ENCODE measurements at regions not wholly inside any gene's neighbourhood (a gene's known extent, or its start where the extent isn't known, plus 50 kb on each side); places are given as distances from the start of the nearest gene placed in this dataset.
"Not testable (repeated sequence)": the region's sequence is repeated elsewhere in the genome, so short reads cannot be mapped to it uniquely, and the experiment has no call there.

DNA sequence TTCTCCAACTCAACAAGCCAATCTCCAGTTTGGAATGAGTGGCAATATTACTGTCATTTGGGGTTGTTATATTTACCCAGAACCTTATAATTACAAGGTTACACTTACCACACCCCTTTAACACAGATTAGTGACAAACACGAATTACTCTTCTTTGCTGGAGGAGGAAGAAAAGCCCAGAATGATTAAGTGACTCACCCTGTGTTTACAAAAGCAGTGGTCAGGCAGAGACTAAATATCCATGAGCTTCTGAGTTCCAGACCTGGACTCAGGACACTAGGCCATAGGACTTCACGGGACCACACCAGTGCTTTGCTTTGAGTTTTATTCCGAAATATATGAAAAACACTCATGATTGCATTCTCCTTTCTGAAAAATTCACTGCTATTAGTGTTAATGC, 370.8 kb downstream of the TLE1 start:
- Histone ChIP-seq H3K4me3 (no peak overlapping the region), H3K4me1 (replicated peaks in 1 of 2) (no peaks in the 10 kb centered on the region), H3K27ac (no peak overlapping the region)
- in situ Hi-C loops (cut with MboI; ENCODE audit: low pct_unique_long_range_greater_than_20kb in 2 of 9, low sequenced_read_pairs in 9 of 9, unreplicated experiment in 9 of 9), result no loop called here
- 0 to 100% (median 70%) methylated on average over 1 to 2 of the region's 3 CpGs; no CpG with 5 or more reads in 1 of the 10 experiments for WGBS, 10 experiments
- peak in 1 of 8 experiments; percentile 84 for ATAC-seq (replicated peaks in 6 of 8)

GRCh38 chr9:81317939-81318338, 371.4 kb downstream of the TLE1 start:
- no peak overlapping the region for H3K27ac ChIP-seq
- ATAC-seq (replicated peaks in 6 of 8), result peak in 4 of 8 experiments; percentile 36 to 94 (median 40)
- no peak overlapping the region for H3K4me3 ChIP-seq
- in situ Hi-C loops (cut with MboI; ENCODE audit: low pct_unique_long_range_greater_than_20kb in 2 of 9, low sequenced_read_pairs in 9 of 9, unreplicated experiment in 9 of 9), result no loop called here
- H3K4me1 ChIP-seq (replicated peaks in 1 of 2), result no peaks in the 10 kb centered on the region
- 16 to 100% (median 63%) methylated on average over 1 to 6 of the region's 7 CpGs for WGBS, 10 experiments

DNA sequence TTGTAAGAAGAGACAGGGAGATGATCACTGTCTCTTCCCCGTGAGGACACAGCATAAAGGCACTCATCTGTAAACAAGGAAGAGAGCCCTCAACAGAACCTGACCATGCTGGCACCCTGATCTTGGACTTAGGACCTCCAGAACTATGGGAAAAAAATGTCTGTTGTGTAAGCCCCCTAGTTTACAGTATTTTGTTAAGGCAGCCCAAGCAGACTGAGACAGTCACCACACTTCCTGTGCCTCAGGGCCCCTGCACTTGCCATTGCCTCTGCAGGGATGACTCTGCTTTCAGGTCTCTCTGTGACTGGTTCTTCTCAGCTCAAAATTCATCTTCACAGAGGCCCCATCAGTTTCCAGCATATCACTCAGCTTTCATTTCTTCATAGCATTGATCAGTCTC, 372.1 kb downstream of the TLE1 start:
- WGBS, 10 experiments, result 43 to 100% (median 80%) methylated on average over 1 of the region's 1 CpG; no CpG with 5 or more reads in 5 of the 10 experiments
- no peaks in the 10 kb centered on the region for H3K4me1 ChIP-seq (replicated peaks in 1 of 2)
- ATAC-seq (replicated peaks in 6 of 8), result no peak
- in situ Hi-C loops (cut with MboI; ENCODE audit: low pct_unique_long_range_greater_than_20kb in 2 of 9, low sequenced_read_pairs in 9 of 9, unreplicated experiment in 9 of 9), result no loop called here
- H3K4me3 ChIP-seq, result no peak overlapping the region
- H3K27ac ChIP-seq, result no peak overlapping the region

- Histone ChIP-seq H3K4me1 (replicated peaks in 1 of 2) (no peaks in the 10 kb centered on the region), H3K4me3 (no peak overlapping the region), H3K27ac (no peak overlapping the region)
- 20 to 100% (median 68%) methylated on average over 1 to 3 of the region's 3 CpGs; no CpG with 5 or more reads in 2 of the 10 experiments for WGBS, 10 experiments
- no peak for ATAC-seq (replicated peaks in 6 of 8)
- in situ Hi-C loops (cut with MboI; ENCODE audit: low pct_unique_long_range_greater_than_20kb in 2 of 9, low sequenced_read_pairs in 9 of 9, unreplicated experiment in 9 of 9), result no loop called here
These were observed 374.9 kb downstream of the TLE1 start for GRCh38 chr9:81314490-81314889.

DNA sequence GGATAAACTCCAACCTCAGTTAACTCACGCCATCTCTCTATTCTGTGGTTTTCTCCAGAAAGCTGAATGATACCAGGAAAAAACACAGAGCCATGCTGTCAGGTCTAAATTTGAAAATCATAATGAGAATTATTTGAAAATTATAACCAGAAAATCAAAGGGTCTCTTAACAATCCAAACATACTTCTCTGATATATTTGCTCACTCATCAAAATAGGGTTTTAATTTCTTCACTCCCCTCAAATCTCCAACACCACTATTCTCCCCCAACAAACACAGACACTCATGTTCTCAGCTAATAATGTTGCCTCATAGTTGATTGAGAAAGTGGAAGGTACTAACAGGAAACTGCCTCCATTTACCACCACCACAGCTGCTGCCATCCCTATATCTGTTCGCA, 375.5 kb downstream of the TLE1 start:
- ATAC-seq (replicated peaks in 6 of 8), result no peak
- in situ Hi-C loops (cut with MboI; ENCODE audit: low pct_unique_long_range_greater_than_20kb in 2 of 9, low sequenced_read_pairs in 9 of 9, unreplicated experiment in 9 of 9), result no loop called here

DNA sequence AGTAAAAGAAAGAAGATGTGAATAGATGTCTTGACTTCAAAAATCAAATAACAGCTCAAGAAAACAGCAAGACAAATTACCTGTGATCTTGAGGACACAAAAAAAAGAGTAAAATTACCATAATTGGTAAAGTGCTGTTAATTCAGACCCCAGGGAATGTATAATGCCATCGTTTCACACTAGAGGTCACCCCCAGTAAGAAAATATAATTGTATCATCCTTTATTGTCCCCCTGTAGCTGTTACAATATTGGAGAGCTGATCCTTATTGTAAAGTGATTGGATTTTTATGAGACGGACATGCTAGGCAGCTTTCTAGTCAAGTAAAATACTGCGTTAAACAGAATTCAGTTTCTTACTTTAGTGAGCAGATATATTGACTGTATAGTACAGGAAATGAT, 377.0 kb downstream of the TLE1 start:
- in situ Hi-C loops (cut with MboI; ENCODE audit: low pct_unique_long_range_greater_than_20kb in 2 of 9, low sequenced_read_pairs in 9 of 9, unreplicated experiment in 9 of 9), result no loop called here
- no peak for ATAC-seq (replicated peaks in 6 of 8)
- Histone ChIP-seq H3K4me1 (replicated peaks in 1 of 2) (no peaks in the 10 kb centered on the region), H3K4me3 (no peak overlapping the region), H3K27ac (no peak overlapping the region)
- WGBS, 10 experiments, result 19 to 89% (median 67%) methylated on average over 1 to 3 of the region's 3 CpGs; no CpG with 5 or more reads in 2 of the 10 experiments

More for the DNA sequence above, 375.5 kb downstream of the TLE1 start:
- Histone ChIP-seq H3K4me3 (no peak overlapping the region), H3K4me1 (replicated peaks in 1 of 2) (no peaks in the 10 kb centered on the region), H3K27ac (no peak overlapping the region)
- 74 to 100% (median 100%) methylated on average over 1 to 2 of the region's 2 CpGs; no CpG with 5 or more reads in 3 of the 10 experiments for WGBS, 10 experiments

- 37 to 90% (median 81%) methylated on average over 1 to 4 of the region's 4 CpGs; no CpG with 5 or more reads in 2 of the 10 experiments for WGBS, 10 experiments
- in situ Hi-C loops (cut with MboI; ENCODE audit: low pct_unique_long_range_greater_than_20kb in 2 of 9, low sequenced_read_pairs in 9 of 9, unreplicated experiment in 9 of 9), result no loop called here
- H3K4me3 ChIP-seq, result no peak overlapping the region
- no peak overlapping the region for H3K27ac ChIP-seq
- no peak for ATAC-seq (replicated peaks in 6 of 8)
- no peaks in the 10 kb centered on the region for H3K4me1 ChIP-seq (replicated peaks in 1 of 2)
These were observed 380.9 kb downstream of the TLE1 start for GRCh38 chr9:81308404-81308803.

DNA sequence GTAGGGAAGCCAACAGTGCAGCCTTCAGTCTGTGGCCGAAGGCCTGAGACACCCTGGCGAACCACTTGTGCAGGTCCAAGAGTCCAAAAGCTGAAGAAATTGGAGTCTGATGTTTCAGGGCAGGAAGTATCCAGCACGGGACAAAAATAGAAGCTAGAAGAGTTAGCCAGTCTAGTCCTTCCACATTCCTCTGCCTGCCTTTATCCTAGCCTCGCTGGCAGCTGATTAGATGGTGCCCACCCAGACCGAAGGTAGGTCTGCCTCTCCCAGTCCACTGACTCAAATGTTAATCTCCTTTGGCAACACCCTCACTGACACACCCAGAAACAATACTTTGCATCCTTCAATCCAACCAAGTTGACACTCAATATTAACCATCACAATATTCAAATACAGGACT, 381.6 kb downstream of the TLE1 start:
- 16 to 98% (median 87%) methylated on average over 2 to 5 of the region's 5 CpGs; no CpG with 5 or more reads in 4 of the 10 experiments for WGBS, 10 experiments
- ATAC-seq (replicated peaks in 6 of 8); in situ Hi-C loops (cut with MboI; ENCODE audit: low pct_unique_long_range_greater_than_20kb in 2 of 9, low sequenced_read_pairs in 9 of 9, unreplicated experiment in 9 of 9); H3K4me1 ChIP-seq (replicated peaks in 1 of 2); H3K27ac ChIP-seq; H3K4me3 ChIP-seq: not testable (repeated sequence)

DNA sequence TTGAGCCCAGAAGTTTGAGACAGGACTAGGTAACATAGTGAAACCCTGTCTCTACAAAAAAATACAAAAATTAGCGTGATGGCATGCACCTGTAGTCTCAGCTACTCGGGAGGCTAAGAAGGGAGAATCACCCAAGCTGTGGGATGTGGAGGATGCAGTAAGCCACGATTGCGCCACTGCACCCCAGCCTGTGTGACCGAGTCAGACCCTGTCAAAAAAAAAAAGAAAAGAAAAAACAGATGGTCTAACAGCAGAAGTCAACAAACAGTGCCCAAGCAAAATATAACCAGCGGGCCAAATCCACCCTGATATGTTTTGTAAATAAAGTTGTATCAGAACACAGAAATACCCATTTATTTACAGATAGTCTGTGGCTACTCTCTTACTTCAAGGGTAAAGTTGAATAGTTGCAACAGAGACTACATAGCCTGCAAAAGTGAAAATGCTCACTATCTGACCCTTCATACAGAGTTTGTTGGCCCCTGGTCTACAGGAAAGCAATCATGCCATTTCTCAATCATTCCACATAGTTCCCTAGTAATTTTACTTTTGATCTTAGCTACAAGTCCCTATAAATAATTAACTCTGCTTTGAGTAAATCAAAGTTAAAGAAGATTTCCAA, 383.7 kb downstream of the TLE1 start:
- no peak for ATAC-seq (replicated peaks in 6 of 8)
- 40 to 90% (median 60%) methylated on average over 2 to 6 of the region's 6 CpGs; no CpG with 5 or more reads in 3 of the 10 experiments for WGBS, 10 experiments
- in situ Hi-C loops (cut with MboI; ENCODE audit: low pct_unique_long_range_greater_than_20kb in 2 of 9, low sequenced_read_pairs in 9 of 9, unreplicated experiment in 9 of 9), result no loop called here

GRCh38 chr9:81303658-81304057, 385.7 kb downstream of the TLE1 start:
- H3K4me1 ChIP-seq (replicated peaks in 1 of 2), result no peaks in the 10 kb centered on the region
- no peak overlapping the region for H3K4me3 ChIP-seq
- in situ Hi-C loops (cut with MboI; ENCODE audit: low pct_unique_long_range_greater_than_20kb in 2 of 9, low sequenced_read_pairs in 9 of 9, unreplicated experiment in 9 of 9), result no loop called here
- no peak overlapping the region for H3K27ac ChIP-seq
- WGBS, 10 experiments, result 8 to 75% (median 59%) methylated on average over 3 to 5 of the region's 5 CpGs; no CpG with 5 or more reads in 2 of the 10 experiments
- ATAC-seq (replicated peaks in 6 of 8), result no peak

More for the DNA sequence above, 383.7 kb downstream of the TLE1 start:
- H3K4me1 ChIP-seq (replicated peaks in 1 of 2), result no peaks in the 10 kb centered on the region
- H3K4me3 ChIP-seq, result no peak overlapping the region
- no peak overlapping the region for H3K27ac ChIP-seq

- ATAC-seq (replicated peaks in 6 of 8), result no peak
- in situ Hi-C loops (cut with MboI; ENCODE audit: low pct_unique_long_range_greater_than_20kb in 2 of 9, low sequenced_read_pairs in 9 of 9, unreplicated experiment in 9 of 9), result no loop called here
These were observed 395.7 kb downstream of the TLE1 start for GRCh38 chr9:81293651-81294050.

DNA sequence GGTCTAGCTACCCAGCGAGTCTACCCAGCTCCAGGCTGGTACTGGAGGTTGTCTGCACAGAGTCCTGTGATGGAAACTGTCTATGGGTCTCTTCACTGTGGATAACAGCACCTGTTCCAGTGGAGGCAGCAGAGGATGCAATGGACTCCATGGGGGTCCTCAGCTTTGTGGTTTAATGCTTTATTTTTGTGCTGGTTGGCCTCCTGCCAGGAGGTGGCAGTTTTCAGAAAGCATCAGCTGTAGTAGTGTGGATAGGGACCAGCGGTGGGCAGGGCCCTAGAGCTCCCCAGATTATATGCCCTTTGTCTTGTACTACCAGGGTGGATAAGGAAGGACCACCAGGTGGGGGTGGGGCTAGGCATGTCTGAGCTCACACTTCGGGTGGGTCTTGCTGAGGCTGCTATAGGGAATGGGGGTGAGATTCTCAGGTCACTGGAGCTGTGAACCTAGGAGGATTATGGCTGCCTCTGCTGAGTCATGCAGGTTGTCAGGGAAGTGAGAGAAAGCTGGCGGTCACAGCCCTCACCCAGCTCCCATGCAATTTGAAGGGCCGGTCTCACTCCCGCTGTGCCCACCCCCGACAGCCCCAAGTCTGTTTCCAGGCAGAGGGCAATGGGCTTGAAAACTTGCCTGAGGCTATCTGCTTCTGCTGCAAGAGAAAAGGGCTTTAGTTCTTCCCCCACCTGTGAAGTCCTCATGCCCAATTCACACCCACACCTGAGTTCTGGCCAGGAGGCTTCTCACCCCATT, 397.1 kb downstream of the TLE1 start:
- H3K27ac ChIP-seq, result no peak overlapping the region
- no peak for ATAC-seq (replicated peaks in 6 of 8)
- WGBS, 10 experiments, result 0 to 100% (median 80%) methylated on average over 1 to 4 of the region's 7 CpGs; no CpG with 5 or more reads in 4 of the 10 experiments
- H3K4me3 ChIP-seq, result no peak overlapping the region
- in situ Hi-C loops (cut with MboI; ENCODE audit: low pct_unique_long_range_greater_than_20kb in 2 of 9, low sequenced_read_pairs in 9 of 9, unreplicated experiment in 9 of 9), result no loop called here
- H3K4me1 ChIP-seq (replicated peaks in 1 of 2), result no peaks in the 10 kb centered on the region

More at GRCh38 chr9:81293651-81294050, 395.7 kb downstream of the TLE1 start:
- Histone ChIP-seq H3K4me3 (no peak overlapping the region), H3K4me1 (replicated peaks in 1 of 2) (no peaks in the 10 kb centered on the region), H3K27ac (no peak overlapping the region)

- Histone ChIP-seq H3K4me1 (replicated peaks in 1 of 2) (no peaks in the 10 kb centered on the region), H3K27ac (no peak overlapping the region), H3K4me3 (no peak overlapping the region)
- ATAC-seq (replicated peaks in 6 of 8), result no peak
- in situ Hi-C loops (cut with MboI; ENCODE audit: low pct_unique_long_range_greater_than_20kb in 2 of 9, low sequenced_read_pairs in 9 of 9, unreplicated experiment in 9 of 9), result no loop called here
- 0 to 100% (median 75%) methylated on average over 1 of the region's 1 CpG for WGBS, 10 experiments
These were observed 399.7 kb downstream of the TLE1 start for GRCh38 chr9:81289622-81290021.
